CD4-positive, alpha-beta T cell treated with Interleukin-12 subunit alpha and Interleukin-12 subunit beta, for 1 hour (primary cell): ENCODE measurements at regions not wholly inside any gene's neighbourhood (a gene's known extent, or its start where the extent isn't known, plus 50 kb on each side); places are given as distances from the start of the nearest gene placed in this dataset.
"Not testable (repeated sequence)": the region's sequence is repeated elsewhere in the genome, so short reads cannot be mapped to it uniquely, and the experiment has no call there.

ENCODE experiments used
- DNase-seq: peaks from one replicate; pipeline ENCODE4 v3.0.0-alpha.2; 2020

- no peak for DNase-seq
These were observed 179.2 kb upstream of the PROK2 start for GRCh38 chr3:71964170-71964569.

DNA sequence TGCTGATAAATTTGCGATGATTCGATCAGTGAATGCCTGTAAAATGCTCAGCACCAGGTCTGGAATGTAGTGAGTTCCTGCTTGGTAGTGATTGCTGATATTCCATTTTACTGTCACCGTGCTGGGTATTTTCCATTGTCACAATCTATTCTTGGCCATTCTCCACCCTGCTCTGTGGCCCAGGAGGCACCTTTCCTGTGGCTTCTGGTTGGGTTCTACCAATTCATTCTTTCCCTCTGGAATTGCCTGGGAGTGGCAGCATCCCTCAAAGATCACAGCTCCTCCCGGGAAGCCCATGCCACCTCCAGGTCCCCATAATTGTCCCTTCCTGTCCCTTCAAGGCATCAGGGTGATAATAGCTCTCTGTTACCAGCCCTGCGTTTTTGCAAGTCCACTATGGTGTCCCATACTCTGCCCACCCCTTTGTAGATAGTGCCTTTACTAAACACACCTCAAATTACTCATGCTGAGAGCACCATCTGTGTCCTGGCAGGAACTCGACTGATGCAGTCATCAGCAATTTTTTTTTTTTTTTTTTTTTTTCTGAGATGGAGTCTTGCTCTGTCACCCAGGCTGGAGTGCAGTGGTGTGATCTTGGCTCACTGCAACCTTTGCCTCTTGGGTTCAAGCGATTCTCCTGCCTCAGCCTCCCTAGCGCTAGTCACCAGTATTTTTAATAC is 177.8 kb upstream of the PROK2 start:
- no peak for DNase-seq

GRCh38 chr3:71961891-71962290 is 176.9 kb upstream of the PROK2 start:
- DNase-seq, result no peak

- no peak for DNase-seq
These were observed 176.4 kb upstream of the PROK2 start for GRCh38 chr3:71961378-71961777.

DNA sequence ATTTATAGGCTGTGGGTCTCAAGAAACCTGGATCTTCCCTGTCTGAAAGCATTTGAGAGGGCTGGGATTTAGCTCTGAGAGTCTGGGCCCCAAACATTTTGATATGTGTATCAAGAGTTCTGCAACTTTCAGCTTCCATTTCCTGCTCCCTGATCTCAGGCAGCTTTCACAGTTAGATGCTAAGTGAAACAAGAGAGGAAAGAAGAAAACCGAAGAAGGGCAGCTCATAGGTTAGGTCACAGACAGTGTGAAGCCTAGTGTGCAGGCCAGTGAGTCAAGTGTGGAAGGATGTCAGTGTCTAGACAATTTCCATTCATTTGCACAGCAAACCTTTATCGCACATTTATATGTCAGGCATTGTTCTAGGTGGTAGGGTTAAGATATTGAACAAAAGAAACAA is 173.6 kb upstream of the PROK2 start:
- DNase-seq, result no peak

DNA sequence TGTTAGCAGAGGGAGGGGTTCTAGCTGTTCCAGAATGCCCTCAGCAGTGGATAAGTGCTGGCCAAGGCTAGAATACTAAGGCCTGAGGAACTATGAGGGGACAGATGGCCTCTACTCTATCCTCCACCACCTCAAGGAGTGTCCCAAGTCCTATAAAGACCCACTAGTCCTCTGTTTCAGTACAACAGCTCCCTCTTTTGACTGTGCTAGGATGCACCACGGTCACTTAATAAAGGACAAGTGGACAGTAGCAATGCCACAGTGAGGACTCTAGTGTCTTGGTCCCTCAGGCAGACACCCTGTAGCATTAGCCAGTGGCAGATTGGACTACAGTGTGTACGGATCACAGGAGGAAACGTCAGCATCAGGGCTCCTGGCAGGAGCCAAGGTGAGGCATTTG is 171.8 kb upstream of the PROK2 start:
- no peak for DNase-seq

GRCh38 chr3:71956069-71956340 is 171.1 kb upstream of the PROK2 start:
- DNase-seq, result no peak

- no peak for DNase-seq
These were observed 170.5 kb upstream of the PROK2 start for GRCh38 chr3:71955240-71956068.

- no peak for DNase-seq
These were observed 166.9 kb upstream of the PROK2 start for GRCh38 chr3:71951842-71952241.

GRCh38 chr3:71951361-71951760 is 166.4 kb upstream of the PROK2 start:
- DNase-seq, result no peak

DNA sequence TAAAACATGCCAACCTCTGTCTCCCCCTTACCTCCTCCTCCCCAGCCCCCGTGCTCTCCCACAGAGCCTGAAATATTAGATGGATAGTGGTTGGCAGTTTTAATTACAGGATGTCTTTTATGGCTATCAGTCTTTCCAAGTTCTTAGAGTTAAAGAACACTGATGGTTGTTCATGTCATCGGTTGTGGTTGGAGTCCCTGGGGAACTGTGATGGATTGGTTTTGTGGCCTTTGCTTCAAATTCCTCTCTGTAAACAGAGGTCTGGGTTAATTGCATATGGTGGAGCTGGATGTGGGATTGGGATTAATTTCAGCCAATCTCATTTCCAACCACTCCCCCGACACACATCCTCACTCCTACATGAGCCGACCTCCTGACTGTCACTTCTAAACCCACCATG is 164.5 kb upstream of the PROK2 start:
- no peak for DNase-seq

- no peak for DNase-seq
These were observed 159.6 kb upstream of the PROK2 start for GRCh38 chr3:71944482-71945065.

- DNase-seq, result no peak
These were observed 157.7 kb upstream of the PROK2 start for GRCh38 chr3:71942432-71943187.

DNA sequence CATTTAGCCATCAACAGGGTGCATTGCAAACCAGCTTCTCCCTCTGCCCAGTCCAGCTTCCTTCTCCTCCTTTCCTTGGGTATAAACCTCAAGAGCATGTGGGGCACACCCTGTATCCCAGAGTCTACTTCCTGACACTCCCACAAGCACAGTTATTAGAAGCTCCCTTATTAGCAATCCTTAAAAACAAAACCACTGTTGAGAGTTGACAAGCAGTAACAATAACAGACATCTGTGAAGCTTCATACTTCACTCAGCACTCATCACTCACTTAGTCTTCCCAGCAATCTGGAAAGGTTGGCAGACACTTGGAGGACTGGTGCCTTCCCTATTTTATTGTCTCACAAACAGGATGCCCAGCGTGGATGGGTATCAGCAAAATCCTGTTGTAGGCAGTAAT is 155.5 kb upstream of the PROK2 start:
- DNase-seq, result no peak

DNA sequence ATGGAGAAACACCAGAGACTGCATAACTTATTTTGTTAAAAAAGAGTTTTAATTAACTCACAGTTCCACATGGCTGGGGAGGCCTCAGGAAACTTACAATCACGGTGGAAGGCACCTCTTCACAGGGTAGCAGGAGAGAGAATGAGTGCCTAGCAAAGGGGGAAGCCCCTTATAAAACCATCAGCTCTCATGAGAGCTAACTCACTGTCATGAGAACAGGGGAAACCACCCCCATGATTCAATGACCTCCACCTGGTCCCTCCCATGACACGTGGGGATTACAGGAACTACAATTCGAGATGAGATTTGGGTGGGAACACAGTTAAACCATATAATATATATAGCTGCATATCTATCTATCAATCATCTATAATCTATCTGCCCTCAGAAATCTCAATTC is 153.1 kb upstream of the PROK2 start:
- not testable (repeated sequence) for DNase-seq

- no peak for DNase-seq
These were observed 151.7 kb upstream of the PROK2 start for GRCh38 chr3:71936681-71937080.

DNA sequence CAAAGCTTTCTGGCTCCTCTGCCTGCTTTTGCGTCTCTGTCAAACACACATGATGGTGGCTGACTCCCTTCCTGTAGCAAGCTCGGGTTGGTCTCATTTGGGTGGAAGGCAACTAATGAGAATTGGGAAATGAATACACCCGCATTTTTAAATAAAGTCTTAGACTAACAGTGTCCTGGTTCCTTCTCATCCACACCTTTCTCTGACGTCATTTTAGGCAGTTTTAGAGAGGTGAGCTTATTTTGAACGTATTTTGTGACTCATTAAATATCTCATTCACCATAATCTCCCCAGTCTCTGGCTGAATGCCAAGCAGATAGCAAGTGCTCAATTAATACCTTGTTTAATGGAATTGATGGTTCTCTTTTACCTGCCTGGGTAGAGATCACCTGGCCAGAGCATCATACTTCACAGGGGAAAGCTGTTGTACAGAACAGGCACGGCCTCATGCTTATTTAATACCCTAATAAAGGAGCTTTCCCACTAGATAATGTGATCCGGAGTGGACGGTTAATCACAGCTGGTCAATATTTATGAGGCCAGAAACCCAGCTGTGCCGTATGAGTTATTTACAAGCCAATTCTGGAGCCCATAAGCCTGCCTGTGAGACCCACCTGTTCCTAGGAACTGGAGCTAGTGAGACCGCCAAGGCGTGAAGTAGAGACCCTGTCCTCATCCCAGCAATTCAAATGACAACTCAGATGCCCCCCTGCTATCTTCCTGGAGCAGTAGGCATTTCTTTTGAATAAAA is 149.7 kb upstream of the PROK2 start:
- no peak for DNase-seq

DNA sequence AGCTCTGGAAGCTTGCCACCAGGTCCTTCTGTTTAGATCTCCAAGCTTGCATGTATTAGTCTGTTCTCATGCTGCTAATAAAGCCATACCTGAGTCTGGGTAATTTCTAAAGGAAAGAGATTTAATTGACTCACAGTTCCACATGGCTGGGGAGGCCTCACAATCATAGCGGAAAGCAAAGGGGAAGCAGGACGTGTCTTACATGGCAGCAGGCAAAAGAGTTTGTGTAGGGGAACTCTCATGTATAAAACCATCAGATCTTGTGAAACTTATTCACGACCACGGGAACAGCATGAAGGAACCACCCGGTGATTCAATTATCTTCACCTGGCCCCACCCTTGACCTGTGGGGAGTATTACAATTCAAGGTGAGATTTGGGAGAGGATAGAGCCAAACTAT is 147.0 kb upstream of the PROK2 start:
- no peak for DNase-seq

- no peak for DNase-seq
These were observed 145.4 kb upstream of the PROK2 start for GRCh38 chr3:71930056-71930991.

DNA sequence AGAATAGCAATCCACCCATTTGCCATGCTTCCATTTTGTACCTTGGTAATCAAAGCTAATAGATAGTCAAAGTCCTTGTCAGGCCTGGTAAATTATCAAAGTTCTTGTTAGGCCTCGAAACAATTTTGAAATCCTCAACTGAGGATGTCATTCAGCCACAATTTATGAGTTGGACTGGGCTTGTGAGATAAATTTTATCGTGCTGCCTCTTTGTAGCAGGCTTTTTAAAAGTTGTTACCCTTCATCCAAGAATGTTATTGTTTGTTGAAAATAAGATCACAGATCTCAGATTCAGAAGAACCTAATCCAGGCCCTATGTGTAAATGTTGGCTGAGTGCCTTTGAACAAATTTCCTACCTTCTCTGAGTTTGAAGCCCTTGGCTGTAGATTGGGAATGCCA is 143.3 kb upstream of the PROK2 start:
- no peak for DNase-seq

DNA sequence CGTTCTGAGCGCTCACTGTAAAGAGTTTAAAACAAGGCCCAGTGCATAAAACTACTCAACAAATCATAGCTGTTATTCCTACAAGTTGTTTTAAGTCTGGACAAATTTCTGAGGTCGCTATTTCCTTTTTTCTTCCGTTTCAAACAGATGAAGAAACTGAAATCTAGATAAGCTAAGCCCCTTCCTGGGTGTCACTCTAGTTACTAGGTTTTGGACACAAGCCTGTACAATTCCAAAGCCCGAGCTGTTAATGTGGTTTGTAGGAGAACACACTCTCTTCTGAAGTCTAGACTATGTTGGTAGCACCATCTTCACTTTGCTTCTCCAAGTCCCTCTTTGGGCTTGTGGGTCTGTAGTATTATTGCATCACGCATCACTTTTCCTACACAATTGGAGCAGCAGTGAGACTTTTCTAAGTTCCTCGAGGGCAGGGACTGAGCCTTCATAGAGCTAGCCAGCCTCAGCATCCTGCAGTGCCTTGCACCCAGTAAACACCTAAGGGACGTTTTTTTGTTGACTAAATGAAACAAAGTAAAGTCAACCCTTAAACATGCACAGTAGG is 142.6 kb upstream of the PROK2 start:
- DNase-seq, result no peak
